BE2C (cell line): ENCODE measurements at regions not wholly inside any gene's neighbourhood (a gene's known extent, or its start where the extent isn't known, plus 50 kb on each side); places are given as distances from the start of the nearest gene placed in this dataset.

Source experiments
- DNase-seq: peaks from one replicate; pipeline ENCODE4 v3.0.0-alpha.2; 2020
- H3K27me3 ChIP-seq: fragments of 250-450 bp; sonication (Bioruptor Pico); 2 replicates; pipeline ENCODE4 v1.5.1; 2020; ENCODE audit warnings: mild to moderate bottlenecking
- H3K36me3 ChIP-seq: fragments of 250-450 bp; sonication (Bioruptor Pico); 2 replicates; pipeline ENCODE4 v1.5.1; 2020; ENCODE audit warnings: mild to moderate bottlenecking
- H3K4me1 ChIP-seq: fragments of 250-450 bp; sonication (Bioruptor Pico); 2 replicates; pipeline ENCODE4 v1.5.1; 2020
- H3K4me3 ChIP-seq: 2 replicates; pipeline ENCODE4 v1.5.1; 2011; ENCODE audit warnings: low read depth, low read length
- H3K9me3 ChIP-seq: fragments of 250-450 bp; sonication (Bioruptor Pico); 2 replicates; pipeline ENCODE4 v1.5.1; 2020
- CTCF ChIP-seq: IDR thresholded peaks from 2 replicates; pipeline ENCODE4 v1.5.1; 2012; ENCODE audit warnings: mild to moderate bottlenecking, low read depth, low read length

- no peak for DNase-seq
- no peaks in the 10 kb centered on the region for H3K27me3 ChIP-seq
- H3K9me3 ChIP-seq, result no peaks in the 10 kb centered on the region
- no peaks in the 10 kb centered on the region for H3K36me3 ChIP-seq
- no peak overlapping the region for H3K4me3 ChIP-seq
- no peak for TF ChIP-seq CTCF
- no peaks in the 10 kb centered on the region for H3K4me1 ChIP-seq
These were observed 58.7 kb upstream of the NBEA start for GRCh38 chr13:34883396-34883795.

GRCh38 chr13:34884366-34884765 is 57.7 kb upstream of the NBEA start:
- Histone ChIP-seq H3K36me3 (no peaks in the 10 kb centered on the region), H3K4me1 (no peaks in the 10 kb centered on the region), H3K9me3 (no peaks in the 10 kb centered on the region), H3K27me3 (no peaks in the 10 kb centered on the region), H3K4me3 (no peak overlapping the region)
- DNase-seq, result no peak
- no peak for TF ChIP-seq CTCF

- no peak for TF ChIP-seq CTCF
- H3K36me3 ChIP-seq, result no peaks in the 10 kb centered on the region
These were observed 55.8 kb upstream of the NBEA start for GRCh38 chr13:34886121-34886875.

GRCh38 chr13:34886987-34887386 is 55.1 kb upstream of the NBEA start:
- Histone ChIP-seq H3K9me3 (no peaks in the 10 kb centered on the region), H3K36me3 (no peaks in the 10 kb centered on the region), H3K27me3 (no peaks in the 10 kb centered on the region), H3K4me1 (no peaks in the 10 kb centered on the region), H3K4me3 (no peak overlapping the region)
- no peak for TF ChIP-seq CTCF
- no peak for DNase-seq

More at GRCh38 chr13:34886121-34886875, 55.8 kb upstream of the NBEA start:
- H3K9me3 ChIP-seq, result no peaks in the 10 kb centered on the region
- no peak for DNase-seq
- H3K27me3 ChIP-seq, result no peaks in the 10 kb centered on the region
- no peaks in the 10 kb centered on the region for H3K4me1 ChIP-seq
- H3K4me3 ChIP-seq, result no peak overlapping the region
